Stimulated activated CD8-positive, alpha-beta memory T cell treated with anti-CD3 and anti-CD28 coated beads, Interleukin-15, amount 100 ng/mL, for 4 hours (primary cell): ENCODE measurements at regions not wholly inside any gene's neighbourhood (a gene's known extent, or its start where the extent isn't known, plus 50 kb on each side); places are given as distances from the start of the nearest gene placed in this dataset.
A peak's percentile ranks its signal among the peaks of the same experiment; 100 is the strongest.

ENCODE experiments used
- DNase-seq, 2 donors: peaks; one replicate each; pipeline ENCODE4 v3.0.0-alpha.2; 2020; ENCODE audit warnings: low read depth in 2 of 2

DNA sequence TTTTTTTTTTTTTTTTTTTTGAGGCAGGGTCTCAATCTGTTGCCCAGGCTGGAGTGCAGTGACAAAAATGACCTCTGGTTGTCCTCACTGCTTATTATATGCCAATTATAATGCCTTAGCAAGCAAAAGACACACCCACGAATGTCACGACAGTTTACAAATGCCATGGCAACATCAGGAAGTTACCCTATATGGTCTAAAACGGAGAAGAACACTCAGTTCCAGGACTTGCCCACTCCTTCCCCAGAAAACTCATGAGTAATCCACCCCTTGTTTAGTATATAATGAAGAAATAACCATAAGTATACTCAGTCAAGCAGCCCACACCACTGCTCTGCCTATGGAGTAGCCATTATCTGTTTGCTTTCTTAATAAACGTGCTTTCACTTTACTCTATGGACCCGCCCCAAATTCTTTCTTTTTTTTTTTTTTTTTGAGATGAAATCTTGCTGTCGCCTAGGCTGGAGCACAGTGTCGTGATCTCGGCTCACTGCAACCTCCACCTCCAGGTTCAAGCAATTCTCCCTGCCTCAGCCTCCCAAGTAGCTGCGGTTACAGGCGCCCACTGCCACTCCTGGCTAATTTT is 106.2 kb downstream of the SMIM20 start:
- peak in 1 of 2 donors; percentile 9 for DNase-seq

- no peak for DNase-seq
Observed at GRCh38 chr4:26020881-26021280, 106.9 kb downstream of the SMIM20 start.

- no peak for DNase-seq
Observed at GRCh38 chr4:26021417-26022345, 107.7 kb downstream of the SMIM20 start.

DNA sequence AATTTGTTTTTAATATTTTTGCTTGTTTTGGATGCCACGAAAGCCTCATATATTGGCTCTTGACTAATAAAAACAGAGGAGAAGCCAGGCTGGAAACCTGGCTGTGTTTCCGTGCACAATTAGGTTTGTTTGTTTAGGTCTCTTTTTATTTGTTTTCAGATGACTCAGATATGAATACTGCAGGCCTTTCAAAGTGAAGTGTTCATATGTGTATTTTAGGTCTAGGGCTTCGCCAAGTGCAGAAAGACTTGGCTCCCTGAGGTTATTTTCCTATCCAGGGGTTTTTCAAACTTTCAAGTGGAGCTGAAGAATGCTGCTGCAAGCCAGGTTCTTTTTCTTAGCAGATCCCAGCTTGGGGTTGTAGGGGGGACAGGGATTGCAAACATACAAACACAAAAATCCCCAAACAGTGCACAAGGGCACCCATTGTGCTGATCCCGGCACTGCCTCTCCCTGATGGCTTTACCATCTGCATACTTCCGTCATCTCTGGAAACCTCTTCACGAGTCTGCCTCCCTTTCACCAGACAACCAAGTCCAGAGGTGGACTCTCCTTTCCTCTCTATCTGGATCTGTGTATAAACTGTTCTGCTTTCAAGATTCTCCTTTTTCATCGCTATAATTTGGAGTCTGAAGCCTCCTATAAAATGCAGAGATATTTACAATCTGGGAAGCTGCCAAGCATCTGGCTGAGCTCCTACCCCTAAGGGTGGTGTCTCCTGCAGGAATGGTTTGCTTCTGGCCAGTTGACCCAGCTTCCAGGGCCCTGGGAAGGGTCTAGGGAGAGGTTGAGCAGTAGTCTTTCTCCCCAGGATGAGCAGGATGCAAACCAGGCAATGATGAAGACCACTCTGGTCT is 108.6 kb downstream of the SMIM20 start:
- no peak for DNase-seq

DNA sequence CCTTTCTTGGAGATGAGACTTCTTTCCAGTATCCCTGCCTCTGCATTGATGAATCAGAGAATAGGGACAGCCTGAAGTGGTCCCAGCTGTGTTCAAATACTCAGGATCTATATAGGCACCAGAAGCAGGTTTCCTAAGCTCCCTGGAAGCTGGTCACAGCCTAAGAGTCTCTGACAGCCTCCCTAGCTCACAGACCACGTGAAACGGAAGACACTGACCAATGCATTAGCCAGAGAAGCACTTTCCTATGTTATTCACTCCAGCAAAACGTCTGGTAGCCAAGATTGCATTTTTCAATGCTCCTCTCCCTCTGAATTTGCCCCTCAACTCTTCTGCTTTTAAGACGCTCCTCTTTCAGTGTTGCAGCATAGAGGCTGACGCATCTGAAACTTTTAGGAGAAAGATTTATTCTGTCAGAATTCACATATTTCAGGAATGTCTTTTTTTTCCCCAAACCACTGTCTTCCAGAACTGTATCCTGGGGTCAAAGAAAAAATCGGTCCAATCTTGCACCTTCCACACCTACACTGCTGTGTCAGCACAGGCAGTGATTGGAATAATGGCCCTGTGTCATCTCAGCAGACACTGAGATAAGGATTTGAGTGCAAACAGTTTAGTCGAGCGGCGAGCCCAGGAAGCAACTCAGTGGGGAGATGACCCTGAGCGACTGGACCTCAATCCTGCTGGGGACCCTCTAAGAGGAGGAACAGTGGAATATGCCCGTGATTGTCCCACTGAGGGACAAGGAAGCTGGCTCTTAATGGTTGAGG is 109.4 kb downstream of the SMIM20 start:
- DNase-seq, result no peak

DNA sequence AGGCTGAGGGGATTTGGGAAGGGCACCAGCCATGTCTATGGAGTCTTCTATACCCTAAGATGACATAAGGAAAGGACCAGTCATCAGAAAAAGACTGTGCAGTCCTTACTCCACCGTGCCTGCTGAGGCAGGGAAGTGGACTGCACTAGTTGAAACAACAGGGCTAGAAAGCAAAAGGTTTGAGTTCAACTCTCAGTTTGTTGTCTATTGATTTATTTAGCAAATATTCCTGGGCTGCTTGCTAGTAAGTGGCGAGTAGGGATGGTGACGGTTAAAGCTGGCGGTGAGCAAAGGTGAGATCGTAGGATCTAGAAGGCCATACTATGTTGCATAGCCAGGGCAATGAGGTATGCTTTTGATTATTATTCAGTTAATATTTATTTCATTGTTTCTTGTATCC is 110.1 kb downstream of the SMIM20 start:
- DNase-seq, result no peak

DNA sequence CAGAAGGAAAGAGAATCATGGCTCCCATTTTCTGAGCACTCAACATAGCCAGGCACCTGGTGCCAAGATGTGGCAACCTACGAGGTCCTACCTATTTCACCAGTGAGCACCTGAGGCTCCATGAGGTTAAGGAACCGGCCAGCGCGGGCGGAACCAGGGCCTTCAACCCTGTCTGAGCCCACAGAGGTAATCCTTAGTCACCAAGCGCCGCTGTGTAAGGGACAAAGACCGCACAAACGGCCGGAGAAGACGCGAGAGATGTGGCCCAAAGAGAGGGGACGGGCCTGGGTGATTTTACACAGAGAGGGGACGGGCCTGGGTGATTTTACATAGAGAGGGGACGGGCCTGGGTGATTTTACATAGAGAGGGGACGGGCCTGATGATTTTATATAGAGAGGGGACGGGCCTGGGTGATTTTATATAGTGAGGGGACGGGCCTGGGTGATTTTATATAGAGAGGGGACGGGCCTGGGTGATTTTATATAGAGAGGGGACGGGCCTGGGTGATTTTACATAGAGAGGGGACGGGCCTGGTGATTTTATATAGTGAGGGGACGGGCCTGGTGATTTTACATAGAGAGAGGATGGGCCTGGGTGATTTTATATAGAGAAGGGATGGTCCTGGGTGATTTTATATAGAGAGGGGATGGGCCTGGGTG is 114.2 kb downstream of the SMIM20 start:
- no peak for DNase-seq

GRCh38 chr4:26028793-26029567 is 115.0 kb downstream of the SMIM20 start:
- DNase-seq, result peak; percentile 27 to 38

- DNase-seq, result no peak
Observed at GRCh38 chr4:26029568-26030131, 115.6 kb downstream of the SMIM20 start.

GRCh38 chr4:26030260-26030667 is 116.2 kb downstream of the SMIM20 start:
- DNase-seq, result no peak

- DNase-seq, result no peak
Observed at GRCh38 chr4:26030780-26031179, 116.8 kb downstream of the SMIM20 start.

GRCh38 chr4:26031704-26032103 is 117.7 kb downstream of the SMIM20 start:
- no peak for DNase-seq

DNA sequence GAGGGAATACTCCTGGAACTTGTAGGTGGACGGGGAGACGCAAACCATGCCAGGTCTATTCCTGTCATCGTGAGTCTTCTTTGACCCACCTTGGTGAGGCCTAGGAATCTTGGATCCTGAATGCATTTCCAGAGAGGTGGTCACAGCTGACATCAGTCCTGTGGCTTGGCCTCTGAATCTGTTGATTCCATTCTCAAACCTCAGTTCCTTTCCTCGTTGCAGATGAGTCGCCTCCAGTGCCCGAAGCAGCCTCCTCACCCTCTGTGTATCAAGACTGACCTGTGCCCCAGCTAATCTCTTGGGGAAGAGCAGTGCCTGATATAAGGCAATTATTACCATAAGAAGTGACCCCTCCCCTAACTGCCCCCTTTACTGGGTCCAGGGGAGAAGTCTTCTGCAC is 118.1 kb downstream of the SMIM20 start:
- DNase-seq, result no peak

- DNase-seq, result no peak
Observed at GRCh38 chr4:26032630-26033317, 118.8 kb downstream of the SMIM20 start.

GRCh38 chr4:26033389-26033788 is 119.4 kb downstream of the SMIM20 start:
- no peak for DNase-seq

GRCh38 chr4:26034849-26035248 is 120.8 kb downstream of the SMIM20 start:
- no peak for DNase-seq

DNA sequence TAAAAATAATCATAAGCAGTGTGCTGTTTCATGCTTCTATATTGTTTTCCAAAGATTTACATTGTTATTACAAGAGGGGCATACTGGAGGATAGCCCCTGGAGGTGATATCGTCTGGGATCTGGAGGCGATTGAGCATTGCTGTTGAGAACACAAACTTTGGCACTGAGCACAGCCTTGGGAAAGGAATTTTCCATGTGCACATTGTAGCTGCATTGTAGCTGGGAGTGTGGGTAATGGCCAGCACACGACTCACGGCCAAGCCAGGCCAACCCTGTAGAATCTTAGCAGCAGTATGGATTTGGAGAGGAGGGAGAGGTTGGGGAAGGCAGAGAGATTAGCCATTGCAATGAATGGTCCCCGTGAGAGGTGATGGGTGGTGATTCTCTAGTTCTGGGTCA is 121.9 kb downstream of the SMIM20 start:
- DNase-seq, result no peak

- DNase-seq, result no peak
Observed at GRCh38 chr4:26039639-26040359, 125.8 kb downstream of the SMIM20 start.

- DNase-seq, result no peak
Observed at GRCh38 chr4:26044524-26044923, 130.5 kb downstream of the SMIM20 start.
